Ovary (tissue), 3 donors: ENCODE measurements at regions not wholly inside any gene's neighbourhood (a gene's known extent, or its start where the extent isn't known, plus 50 kb on each side); places are given as distances from the start of the nearest gene placed in this dataset.

Experiments
- EP300 ChIP-seq: sonication (generic); formaldehyde crosslinking; IDR thresholded peaks from one replicate; pipeline ENCODE4 v1.6.1; 2017; ENCODE audit warnings: antibody characterized with exemption
- POLR2A ChIP-seq: fragments of 450-650 bp; IDR thresholded peaks from one replicate; pipeline ENCODE4 v1.6.1; 2017; ENCODE audit warnings: antibody characterized with exemption, mild to moderate bottlenecking, moderate library complexity
- TF ChIP-seq, protein P1 (sequence below), 3 donors: fragments of 450-650 bp in 2 of 3; fragments of 200-600 bp in 1 of 3; IDR thresholded peaks; one replicate each; pipeline versions ENCODE4 v1.5.1 to v1.8.0; 2016 to 2022; ENCODE audit warnings: antibody characterized with exemption in 3 of 3, mild to moderate bottlenecking in 1 of 3
- donor health status: DM: no; HTN: no; CAD: no.

DNA sequence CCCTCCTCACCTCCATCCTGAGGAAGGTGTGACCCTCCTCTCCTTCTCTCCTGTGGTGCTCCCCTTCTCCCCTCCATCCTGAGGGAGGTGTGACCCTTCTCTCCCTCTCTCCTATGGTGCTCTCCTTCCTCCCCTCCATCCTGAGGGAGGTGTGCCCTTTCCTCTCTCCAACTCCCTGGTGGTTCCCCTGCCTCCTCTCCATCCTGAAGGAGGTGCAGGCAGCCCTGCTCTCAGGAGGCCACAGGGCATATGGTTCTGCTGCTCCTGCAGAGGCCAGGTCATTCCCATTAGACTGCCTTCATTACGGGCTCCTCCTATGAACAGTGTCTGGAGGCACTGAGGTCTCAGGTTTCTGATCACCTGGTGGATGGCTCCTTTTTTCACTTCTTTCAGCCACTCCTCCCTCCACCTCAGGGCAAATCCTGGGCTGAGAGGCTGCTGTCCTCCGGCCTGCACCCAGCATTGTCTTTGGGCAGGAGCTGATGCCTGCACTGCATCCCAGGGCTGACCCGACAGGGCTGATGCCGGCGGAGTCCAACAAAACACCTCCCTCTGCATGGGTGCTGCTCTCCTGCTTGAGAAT is 197.1 kb downstream of the MED10 start:
- no peak for TF ChIP-seq POLR2A
- TF ChIP-seq, protein P1, sequence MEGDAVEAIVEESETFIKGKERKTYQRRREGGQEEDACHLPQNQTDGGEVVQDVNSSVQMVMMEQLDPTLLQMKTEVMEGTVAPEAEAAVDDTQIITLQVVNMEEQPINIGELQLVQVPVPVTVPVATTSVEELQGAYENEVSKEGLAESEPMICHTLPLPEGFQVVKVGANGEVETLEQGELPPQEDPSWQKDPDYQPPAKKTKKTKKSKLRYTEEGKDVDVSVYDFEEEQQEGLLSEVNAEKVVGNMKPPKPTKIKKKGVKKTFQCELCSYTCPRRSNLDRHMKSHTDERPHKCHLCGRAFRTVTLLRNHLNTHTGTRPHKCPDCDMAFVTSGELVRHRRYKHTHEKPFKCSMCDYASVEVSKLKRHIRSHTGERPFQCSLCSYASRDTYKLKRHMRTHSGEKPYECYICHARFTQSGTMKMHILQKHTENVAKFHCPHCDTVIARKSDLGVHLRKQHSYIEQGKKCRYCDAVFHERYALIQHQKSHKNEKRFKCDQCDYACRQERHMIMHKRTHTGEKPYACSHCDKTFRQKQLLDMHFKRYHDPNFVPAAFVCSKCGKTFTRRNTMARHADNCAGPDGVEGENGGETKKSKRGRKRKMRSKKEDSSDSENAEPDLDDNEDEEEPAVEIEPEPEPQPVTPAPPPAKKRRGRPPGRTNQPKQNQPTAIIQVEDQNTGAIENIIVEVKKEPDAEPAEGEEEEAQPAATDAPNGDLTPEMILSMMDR (IDR thresholded peaks at IDR 0.05), result no peak
- TF ChIP-seq EP300, result no peak
